B cell (primary cell): ENCODE measurements at regions not wholly inside any gene's neighbourhood (a gene's known extent, or its start where the extent isn't known, plus 50 kb on each side); places are given as distances from the start of the nearest gene placed in this dataset.

ENCODE experiments used
- ATAC-seq: fragments of 200-7000 bp; cut with Tn5 transposase; one replicate; pipeline ENCODE4 v1.10.0; 2021; ENCODE audit warnings: low read depth, mild to moderate bottlenecking, moderate number of reproducible peaks, moderate library complexity
- CTCF ChIA-PET: fragments of 350-600 bp; sonication (Branson Sonifier 250); formaldehyde crosslinking; loops from one replicate; lab custom pipeline; 2021; ENCODE audit warnings: antibody characterized with exemption, inconsistent platforms; lab: Charles Lee
- POLR2A ChIA-PET: fragments of 350-600 bp; sonication (Branson Sonifier 250); formaldehyde crosslinking; loops from one replicate; lab custom pipeline; 2021; ENCODE audit warnings: antibody characterized with exemption; lab: Charles Lee
- DNase-seq: peaks from one replicate; pipeline ENCODE4 v3.0.0; 2013
- H2AFZ ChIP-seq: 2 replicates; pipeline ENCODE4 v1.6.1; 2012; ENCODE audit warnings: mild to moderate bottlenecking, low read depth, low read length; ENCODE audit not compliant: insufficient read depth, poor library complexity, severe bottlenecking
- H3K27ac ChIP-seq, 2 donors: 1 replicate in 1 of 2; 2 replicates in 1 of 2; pipeline ENCODE4 v1.5.1; 2012 to 2013; ENCODE audit warnings: low read length in 2 of 2, mild to moderate bottlenecking in 2 of 2, moderate library complexity in 1 of 2
- H3K27me3 ChIP-seq, 4 experiments: fragments of 200-600 bp in 1 of 4; sonication (generic) in 1 of 4; replicated peaks in 1 of 4; 1 replicate in 2 of 4; 2 replicates in 2 of 4; pipeline versions ENCODE4 v1.6.1 to v1.7.0; 2013 to 2016; ENCODE audit warnings: low read length in 3 of 4, mild to moderate bottlenecking in 2 of 4, mixed read lengths in 1 of 4, moderate library complexity in 1 of 4; ENCODE audit not compliant: insufficient read depth in 4 of 4, control insufficient read depth in 3 of 4; ENCODE audit errors: control extremely low read depth in 1 of 4
- H3K36me3 ChIP-seq, 2 experiments: replicated peaks in 1 of 2; 1 replicate in 1 of 2; 2 replicates in 1 of 2; pipeline versions ENCODE4 v1.6.1 to v1.7.1; 2013; ENCODE audit warnings: low read length in 1 of 2; ENCODE audit not compliant: insufficient read depth in 2 of 2, control insufficient read depth in 1 of 2; ENCODE audit errors: control extremely low read depth in 1 of 2, extremely low read depth in 1 of 2
- H3K4me1 ChIP-seq, 2 donors: fragments of 200-600 bp in 1 of 2; sonication (generic) in 1 of 2; 1 replicate in 1 of 2; 2 replicates in 1 of 2; pipeline versions ENCODE4 v1.5.1 to v1.6.1; 2013 to 2017; ENCODE audit warnings: low read length in 2 of 2; ENCODE audit not compliant: control insufficient read depth in 2 of 2, insufficient read depth in 2 of 2
- H3K4me2 ChIP-seq: replicated peaks from 2 replicates; pipeline ENCODE3; 2012; ENCODE audit warnings: mild to moderate bottlenecking, low read depth, low read length; ENCODE audit not compliant: poor library complexity, severe bottlenecking
- H3K4me3 ChIP-seq, 5 experiments: fragments of 200-600 bp in 1 of 5; sonication (generic) in 1 of 5; 1 replicate in 3 of 5; 2 replicates in 2 of 5; pipeline versions ENCODE4 v1.5.1 to v1.7.0; 2011 to 2016; ENCODE audit warnings: low read length in 4 of 5, mild to moderate bottlenecking in 4 of 5, low read depth in 2 of 5, control low read depth in 1 of 5, moderate library complexity in 1 of 5; ENCODE audit not compliant: insufficient read depth in 1 of 5; ENCODE audit errors: control extremely low read depth in 1 of 5, extremely low read depth in 1 of 5
- H3K79me2 ChIP-seq: fragments of 200-600 bp; sonication (generic); one replicate; pipeline ENCODE4 v1.6.0; 2016; ENCODE audit warnings: low read length; ENCODE audit not compliant: control insufficient read depth, insufficient read depth
- H3K9ac ChIP-seq: fragments of 200-600 bp; sonication (generic); 2 replicates; pipeline ENCODE4 v1.6.1; 2017; ENCODE audit warnings: mild to moderate bottlenecking, low read length, moderate library complexity
- H3K9me3 ChIP-seq, 3 donors: one replicate each; pipeline versions ENCODE4 v1.6.1 to v1.7.1; 2013; ENCODE audit warnings: low read length in 2 of 3; ENCODE audit not compliant: control insufficient read depth in 2 of 3, insufficient read depth in 1 of 3; ENCODE audit errors: control extremely low read depth in 1 of 3
- H4K20me1 ChIP-seq: 2 replicates; pipeline ENCODE4 v1.6.0; 2012; ENCODE audit warnings: mild to moderate bottlenecking, low read length; ENCODE audit not compliant: insufficient read depth, control insufficient read depth, poor library complexity, severe bottlenecking
- H3K27ac Mint-ChIP-seq: one replicate; pipeline ENCODE4 v1.8.0; 2021; ENCODE audit warnings: mixed read lengths
- H3K27me3 Mint-ChIP-seq: one replicate; pipeline ENCODE4 v1.8.0; 2021; ENCODE audit warnings: mixed read lengths
- H3K4me1 Mint-ChIP-seq: one replicate; pipeline ENCODE4 v1.8.0; 2021; ENCODE audit warnings: mixed read lengths
- H3K4me3 Mint-ChIP-seq: one replicate; pipeline ENCODE4 v1.8.0; 2021; ENCODE audit warnings: mixed read lengths
- H3K9me3 Mint-ChIP-seq: one replicate; pipeline ENCODE4 v1.8.0; 2022; ENCODE audit warnings: mixed read lengths; ENCODE audit not compliant: insufficient read depth
- CTCF ChIP-seq: fragments of 200-600 bp; IDR thresholded peaks from one replicate; pipeline ENCODE4 v1.8.0; 2022; ENCODE audit warnings: antibody characterized with exemption, mild to moderate bottlenecking
- EZH2 ChIP-seq: IDR thresholded peaks from 2 replicates; pipeline ENCODE4 v1.6.1; 2012; ENCODE audit warnings: borderline replicate concordance, low read depth, mild to moderate bottlenecking, moderate library complexity, low read length; ENCODE audit not compliant: insufficient read depth, poor library complexity, severe bottlenecking
- WGBS: methylation state at CpG from one replicate; pipeline ENCODE4 v1.1.5; 2013; ENCODE audit warnings: missing lambda C conversion rate; ENCODE audit not compliant: insufficient coverage; 5-methylcytosine and 5-hydroxymethylcytosine counted together
- intact Hi-C: fragments of 100-400 bp; cut with micrococcal nuclease; formaldehyde crosslinking; loops from one replicate; pipeline ENCODE4 v1.10.0; 2022

- no peaks in the 10 kb centered on the region for H3K27me3 ChIP-seq
- no peak overlapping the region for H3K9ac ChIP-seq
- no peaks in the 10 kb centered on the region for H4K20me1 ChIP-seq
- H3K4me3 ChIP-seq = no peak overlapping the region
- no peak overlapping the region for H3K27ac ChIP-seq
- no CpG with 5 or more reads among the region's 5 CpGs for WGBS
- H2AFZ ChIP-seq = no peak overlapping the region
- no peaks in the 10 kb centered on the region for H3K4me1 Mint-ChIP-seq
- H3K4me2 ChIP-seq = no peak overlapping the region
- CTCF ChIA-PET = no interaction called here
- ATAC-seq = no peak
- no peak overlapping the region for H3K27ac Mint-ChIP-seq
- no peaks in the 10 kb centered on the region for H3K79me2 ChIP-seq
- no peak overlapping the region for H3K4me3 Mint-ChIP-seq
- H3K27me3 Mint-ChIP-seq = no peaks in the 10 kb centered on the region
- no peaks in the 10 kb centered on the region for H3K9me3 Mint-ChIP-seq
- intact Hi-C loops = no loop called here
- DNase-seq = no peak
- no peak for TF ChIP-seq CTCF
- no peak for TF ChIP-seq EZH2
- POLR2A ChIA-PET = no interaction called here
- H3K4me1 ChIP-seq = no peaks in the 10 kb centered on the region
- no peaks in the 10 kb centered on the region for H3K36me3 ChIP-seq
- no peaks in the 10 kb centered on the region for H3K9me3 ChIP-seq
These were observed 423.3 kb upstream of the THRB start for GRCh38 chr3:24917908-24918307.

- Histone ChIP-seq H2AFZ (no peak overlapping the region), H3K4me3 (no peak overlapping the region), H3K27me3 (no peaks in the 10 kb centered on the region), H3K27ac (no peak overlapping the region), H3K79me2 (no peaks in the 10 kb centered on the region), H3K9me3 (no peaks in the 10 kb centered on the region), H3K4me1 (no peaks in the 10 kb centered on the region), H4K20me1 (no peaks in the 10 kb centered on the region), H3K4me2 (no peak overlapping the region), H3K9ac (no peak overlapping the region), H3K36me3 (no peaks in the 10 kb centered on the region)
- intact Hi-C loops = no loop called here
- DNase-seq (no peak), ATAC-seq (no peak)
- 88% methylated on average over 2 of the region's 2 CpGs for WGBS
- Mint-ChIP-seq H3K4me3 (no peak overlapping the region), H3K27ac (no peak overlapping the region), H3K27me3 (no peaks in the 10 kb centered on the region), H3K9me3 (no peaks in the 10 kb centered on the region), H3K4me1 (no peaks in the 10 kb centered on the region)
- no peak for TF ChIP-seq EZH2
- no peak for TF ChIP-seq CTCF
- ChIA-PET CTCF (no interaction called here), POLR2A (no interaction called here)
These were observed 428.9 kb upstream of the THRB start for GRCh38 chr3:24923570-24923969.
